Muscle of leg (tissue), 3 donors: ENCODE measurements at regions not wholly inside any gene's neighbourhood (a gene's known extent, or its start where the extent isn't known, plus 50 kb on each side); places are given as distances from the start of the nearest gene placed in this dataset.

ENCODE experiments used
- DNase-seq: peaks from one replicate; pipeline ENCODE4 v3.0.0; 2013
- H3K27ac ChIP-seq: one replicate; pipeline ENCODE4 v1.5.1; 2013; ENCODE audit warnings: mild to moderate bottlenecking, low read length, control low read depth
- H3K27me3 ChIP-seq: one replicate; pipeline ENCODE4 v1.6.1; 2013; ENCODE audit warnings: low read length; ENCODE audit not compliant: control insufficient read depth, insufficient read depth
- H3K36me3 ChIP-seq: one replicate; pipeline ENCODE4 v1.6.1; 2013; ENCODE audit warnings: low read length; ENCODE audit not compliant: control insufficient read depth, insufficient read depth
- H3K4me1 ChIP-seq: one replicate; pipeline ENCODE4 v1.6.1; 2013; ENCODE audit warnings: low read length; ENCODE audit not compliant: control insufficient read depth, insufficient read depth
- H3K4me3 ChIP-seq: one replicate; pipeline ENCODE4 v1.5.1; 2013; ENCODE audit warnings: low read length, control low read depth
- H3K9me3 ChIP-seq: replicated peaks from 2 replicates; pipeline ENCODE4 v1.6.1; 2013; ENCODE audit warnings: low read depth, low read length; ENCODE audit not compliant: control insufficient read depth
- WGBS: methylation state at CpG from one replicate; pipeline ENCODE4 v1.1.5; 2013; ENCODE audit warnings: missing lambda C conversion rate; ENCODE audit not compliant: insufficient coverage; 5-methylcytosine and 5-hydroxymethylcytosine counted together

DNA sequence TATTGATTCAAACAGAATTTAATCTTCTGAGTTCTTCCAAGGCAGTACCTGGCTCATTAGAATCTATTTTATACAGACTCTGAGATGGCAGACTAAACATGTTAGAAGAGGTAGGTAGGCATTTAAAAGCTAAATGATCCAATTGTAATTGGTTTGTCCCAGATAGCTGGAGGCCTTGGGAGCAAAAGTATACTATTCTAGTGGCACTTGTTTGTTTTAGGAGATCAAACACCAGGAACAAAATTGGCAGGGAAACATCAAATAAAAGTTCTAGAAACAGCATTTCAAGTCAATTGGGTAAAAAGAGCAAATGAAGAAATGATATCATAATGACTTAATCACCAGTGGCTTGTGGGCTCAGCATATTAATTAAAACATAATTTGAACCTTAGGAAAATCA is 521.4 kb downstream of the PRR16 start:
- no peaks in the 10 kb centered on the region for H3K9me3 ChIP-seq

DNA sequence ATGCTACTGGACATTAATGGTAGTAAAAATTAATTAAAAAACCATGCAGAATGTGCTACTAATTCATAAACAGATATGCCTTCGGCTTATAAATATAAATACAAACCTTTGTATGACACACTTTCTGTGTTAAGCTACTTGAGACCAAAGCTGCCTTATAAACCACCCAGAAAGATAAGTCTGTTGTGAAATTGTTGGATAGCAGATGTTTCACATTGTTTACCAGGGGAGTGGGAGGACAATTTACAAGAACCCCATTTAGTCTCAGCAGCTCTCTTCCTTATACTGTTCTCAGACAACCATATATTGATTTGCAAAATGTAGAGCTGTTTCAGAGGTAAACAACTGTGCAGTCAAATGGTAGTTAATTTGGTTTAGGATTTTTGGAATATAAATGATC is 524.4 kb downstream of the PRR16 start:
- no CpG with 5 or more reads among the region's 1 CpG for WGBS
- Histone ChIP-seq H3K27me3 (no peaks in the 10 kb centered on the region), H3K4me1 (no peaks in the 10 kb centered on the region), H3K36me3 (no peaks in the 10 kb centered on the region), H3K27ac (no peak overlapping the region), H3K9me3 (no peaks in the 10 kb centered on the region), H3K4me3 (no peak overlapping the region)
- DNase-seq, result no peak

More for the DNA sequence above, 521.4 kb downstream of the PRR16 start:
- H3K4me3 ChIP-seq, result no peak overlapping the region
- H3K36me3 ChIP-seq, result no peaks in the 10 kb centered on the region
- DNase-seq, result no peak
- no peak overlapping the region for H3K27ac ChIP-seq
- no peaks in the 10 kb centered on the region for H3K4me1 ChIP-seq
- no peaks in the 10 kb centered on the region for H3K27me3 ChIP-seq

DNA sequence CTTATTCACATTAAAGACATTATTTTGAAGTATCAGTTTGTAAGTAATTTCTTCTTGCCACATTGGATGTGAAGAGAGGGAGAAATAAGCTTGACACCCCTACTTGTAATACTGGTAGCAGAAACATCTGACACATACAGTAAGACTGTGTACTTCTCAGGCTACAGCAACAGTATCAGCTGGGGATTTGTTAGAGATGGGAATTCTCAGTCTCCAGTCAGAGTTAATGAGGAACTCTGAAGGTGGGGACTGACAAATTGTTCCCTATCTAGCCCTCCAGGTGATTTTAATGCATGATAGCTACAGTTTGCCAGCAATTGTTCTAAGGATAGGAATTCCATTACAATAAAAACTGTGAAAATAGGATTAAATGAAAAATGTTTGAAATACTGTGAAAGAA is 524.8 kb downstream of the PRR16 start:
- Histone ChIP-seq H3K9me3 (no peaks in the 10 kb centered on the region), H3K27me3 (no peaks in the 10 kb centered on the region), H3K36me3 (no peaks in the 10 kb centered on the region), H3K27ac (no peak overlapping the region), H3K4me3 (no peak overlapping the region), H3K4me1 (no peaks in the 10 kb centered on the region)
- no peak for DNase-seq

- Histone ChIP-seq H3K27ac (no peak overlapping the region), H3K9me3 (no peaks in the 10 kb centered on the region), H3K36me3 (no peaks in the 10 kb centered on the region), H3K4me3 (no peak overlapping the region), H3K4me1 (no peaks in the 10 kb centered on the region), H3K27me3 (no peaks in the 10 kb centered on the region)
- WGBS, result no CpG with 5 or more reads among the region's 2 CpGs
- no peak for DNase-seq
Measured at GRCh38 chr5:120991569-120991968, 527.5 kb downstream of the PRR16 start.

- DNase-seq, result no peak
Measured at GRCh38 chr5:120994112-120994511, 530.0 kb downstream of the PRR16 start.

DNA sequence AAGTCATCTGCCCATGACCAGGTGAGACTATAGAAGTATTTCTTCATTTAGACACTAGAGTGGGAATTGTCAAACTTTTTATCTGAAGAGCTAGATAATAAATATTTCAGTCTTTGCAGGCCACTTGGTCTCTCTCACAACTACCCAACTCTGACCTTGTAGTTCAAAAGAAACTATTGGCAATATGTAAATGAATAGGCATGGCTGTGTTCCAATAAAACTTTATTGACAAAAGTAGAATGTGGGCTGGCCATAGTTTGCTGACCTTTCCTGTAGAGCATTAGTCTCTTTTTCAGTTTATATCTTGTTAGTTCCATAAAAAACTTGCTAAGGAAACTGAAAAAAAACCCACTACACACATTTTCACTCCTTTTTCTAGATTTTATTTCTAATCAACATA is 535.5 kb downstream of the PRR16 start:
- no peak overlapping the region for H3K27ac ChIP-seq
- H3K36me3 ChIP-seq, result no peaks in the 10 kb centered on the region
- DNase-seq, result no peak
- H3K27me3 ChIP-seq, result no peaks in the 10 kb centered on the region
- no peaks in the 10 kb centered on the region for H3K9me3 ChIP-seq
- no peaks in the 10 kb centered on the region for H3K4me1 ChIP-seq
- no peak overlapping the region for H3K4me3 ChIP-seq

More at GRCh38 chr5:120994112-120994511, 530.0 kb downstream of the PRR16 start:
- no peaks in the 10 kb centered on the region for H3K36me3 ChIP-seq
- no CpG with 5 or more reads among the region's 1 CpG for WGBS
- no peaks in the 10 kb centered on the region for H3K4me1 ChIP-seq
- no peak overlapping the region for H3K27ac ChIP-seq
- no peaks in the 10 kb centered on the region for H3K9me3 ChIP-seq
- no peak overlapping the region for H3K4me3 ChIP-seq
- no peaks in the 10 kb centered on the region for H3K27me3 ChIP-seq

DNA sequence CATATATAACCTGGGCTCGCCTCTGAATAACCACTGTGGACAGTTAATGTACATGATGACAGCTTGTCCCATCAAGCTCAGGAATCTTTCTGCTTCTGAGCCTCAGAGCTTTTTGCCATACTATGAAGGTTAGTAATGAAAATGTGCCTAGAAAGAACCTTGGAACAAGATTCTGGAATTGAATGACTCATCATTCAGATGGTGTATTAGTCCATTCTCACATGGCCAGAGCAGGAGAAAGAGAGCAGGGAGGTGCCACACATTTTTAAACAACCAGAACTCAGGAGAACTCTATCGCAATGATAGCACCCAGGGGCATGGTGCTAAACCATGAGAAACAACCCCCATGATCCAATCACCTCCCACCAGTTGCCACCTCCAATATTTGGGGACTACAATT is 542.1 kb downstream of the PRR16 start:
- H3K9me3 ChIP-seq, result no peaks in the 10 kb centered on the region
- no CpG with 5 or more reads among the region's 2 CpGs for WGBS
- no peak overlapping the region for H3K4me3 ChIP-seq
- H3K27ac ChIP-seq, result no peak overlapping the region
- no peaks in the 10 kb centered on the region for H3K36me3 ChIP-seq
- no peaks in the 10 kb centered on the region for H3K27me3 ChIP-seq
- DNase-seq, result no peak
- no peaks in the 10 kb centered on the region for H3K4me1 ChIP-seq

GRCh38 chr5:121008041-121008440 is 543.9 kb downstream of the PRR16 start:
- WGBS, result no CpG with 5 or more reads among the region's 1 CpG
- no peaks in the 10 kb centered on the region for H3K27me3 ChIP-seq
- DNase-seq, result no peak

GRCh38 chr5:121009058-121009457 is 545.0 kb downstream of the PRR16 start:
- Histone ChIP-seq H3K9me3 (no peaks in the 10 kb centered on the region), H3K27me3 (no peaks in the 10 kb centered on the region), H3K27ac (no peak overlapping the region), H3K4me3 (no peak overlapping the region), H3K4me1 (no peaks in the 10 kb centered on the region), H3K36me3 (no peaks in the 10 kb centered on the region)
- no peak for DNase-seq

More at GRCh38 chr5:121008041-121008440, 543.9 kb downstream of the PRR16 start:
- Histone ChIP-seq H3K27ac (no peak overlapping the region), H3K4me1 (no peaks in the 10 kb centered on the region), H3K4me3 (no peak overlapping the region), H3K9me3 (no peaks in the 10 kb centered on the region), H3K36me3 (no peaks in the 10 kb centered on the region)

DNA sequence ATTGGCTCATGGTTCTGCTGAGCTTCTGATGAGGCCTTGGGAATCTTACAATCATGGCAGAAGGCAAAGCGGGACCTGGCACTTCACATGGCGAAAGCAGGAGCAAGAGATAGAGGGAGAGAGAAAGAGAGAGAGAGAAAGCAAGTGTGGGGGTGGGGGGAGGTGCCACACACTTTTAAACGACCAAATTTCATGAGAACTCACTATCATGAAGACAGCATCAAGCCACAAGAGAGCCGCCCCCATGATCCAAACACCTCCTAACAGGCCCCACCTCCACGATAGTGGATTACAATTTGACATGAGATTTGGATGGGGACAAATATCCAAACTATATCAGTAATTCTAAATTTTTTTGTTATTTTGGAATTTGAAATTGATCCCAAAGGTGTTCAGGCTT is 553.9 kb downstream of the PRR16 start:
- Histone ChIP-seq H3K9me3 (no peaks in the 10 kb centered on the region), H3K27me3 (no peaks in the 10 kb centered on the region), H3K27ac (no peak overlapping the region), H3K4me1 (no peaks in the 10 kb centered on the region), H3K36me3 (no peaks in the 10 kb centered on the region), H3K4me3 (no peak overlapping the region)
- no CpG with 5 or more reads among the region's 5 CpGs for WGBS
- no peak for DNase-seq

- Histone ChIP-seq H3K9me3 (no peaks in the 10 kb centered on the region), H3K27me3 (no peaks in the 10 kb centered on the region), H3K36me3 (no peaks in the 10 kb centered on the region), H3K4me3 (no peak overlapping the region), H3K4me1 (no peaks in the 10 kb centered on the region), H3K27ac (no peak overlapping the region)
- DNase-seq, result no peak
Measured at GRCh38 chr5:121019106-121019505, 555.0 kb downstream of the PRR16 start.
